Stimulated activated CD8-positive, alpha-beta memory T cell treated with anti-CD3 and anti-CD28 coated beads, Interleukin-7, amount 100 ng/mL, for 48 hours (primary cell): ENCODE measurements at regions not wholly inside any gene's neighbourhood (a gene's known extent, or its start where the extent isn't known, plus 50 kb on each side); places are given as distances from the start of the nearest gene placed in this dataset.

Experiments used
- DNase-seq, 2 donors: peaks; one replicate each; pipeline ENCODE4 v3.0.0-alpha.2; 2020; ENCODE audit warnings: low read depth in 1 of 2; ENCODE audit errors: extremely low read depth in 1 of 2

DNA sequence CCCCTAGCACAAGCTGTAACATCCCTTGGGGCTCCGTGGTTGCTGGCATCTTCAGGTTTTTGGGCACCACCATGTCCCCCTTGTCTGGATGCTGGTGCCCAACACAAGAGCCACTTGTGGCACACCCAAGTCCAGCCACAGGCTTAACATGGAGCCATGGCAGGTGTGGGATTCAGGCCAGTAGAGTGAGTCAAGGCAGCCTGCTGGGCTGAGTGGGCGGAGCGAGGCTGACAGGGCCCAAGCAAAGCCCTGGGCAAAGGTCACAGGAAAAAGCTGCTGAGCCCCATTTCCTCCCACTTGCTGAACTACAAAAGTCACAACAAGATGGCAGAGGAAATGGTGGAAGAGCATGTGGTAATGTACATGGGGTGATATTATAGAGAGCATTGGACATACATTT, 950.7 kb upstream of the FLRT2 start:
- DNase-seq = no peak

DNA sequence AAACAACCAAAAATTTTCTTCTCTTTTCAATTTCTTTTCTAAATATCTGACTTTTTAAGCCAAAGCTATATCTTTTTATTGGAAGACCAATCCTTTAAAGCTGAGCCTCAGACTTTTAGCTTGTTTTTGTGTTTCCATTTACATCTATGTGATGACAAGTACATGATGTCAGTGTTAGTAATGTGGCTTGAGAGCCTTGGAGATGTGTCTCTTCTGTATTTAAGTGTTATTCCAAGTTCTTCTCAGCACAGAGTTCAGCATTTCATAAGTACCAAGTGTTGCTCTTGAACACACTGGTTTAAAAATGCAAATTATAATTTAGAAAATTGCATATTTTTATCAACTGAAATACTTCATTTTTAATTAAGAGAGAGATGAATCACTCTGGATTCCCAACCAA, 948.9 kb upstream of the FLRT2 start:
- no peak for DNase-seq

DNA sequence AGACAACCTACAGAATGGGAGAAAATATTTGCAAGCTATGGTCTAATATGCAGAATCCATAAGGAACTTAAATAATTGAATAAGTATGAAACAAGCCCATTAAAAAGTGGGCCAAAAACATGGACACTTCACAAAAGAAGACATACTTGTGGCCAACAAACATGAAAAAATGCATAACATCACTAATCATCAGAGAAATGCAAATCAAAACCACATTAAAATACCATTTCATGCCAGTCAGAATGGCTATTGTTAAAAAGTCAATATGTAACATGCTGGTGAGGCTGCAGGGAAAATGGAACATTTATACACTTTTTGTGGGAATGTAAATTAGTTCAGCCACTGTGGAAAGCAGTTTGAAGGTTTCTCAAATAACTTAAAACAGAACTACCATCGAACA, 945.4 kb upstream of the FLRT2 start:
- DNase-seq = no peak

DNA sequence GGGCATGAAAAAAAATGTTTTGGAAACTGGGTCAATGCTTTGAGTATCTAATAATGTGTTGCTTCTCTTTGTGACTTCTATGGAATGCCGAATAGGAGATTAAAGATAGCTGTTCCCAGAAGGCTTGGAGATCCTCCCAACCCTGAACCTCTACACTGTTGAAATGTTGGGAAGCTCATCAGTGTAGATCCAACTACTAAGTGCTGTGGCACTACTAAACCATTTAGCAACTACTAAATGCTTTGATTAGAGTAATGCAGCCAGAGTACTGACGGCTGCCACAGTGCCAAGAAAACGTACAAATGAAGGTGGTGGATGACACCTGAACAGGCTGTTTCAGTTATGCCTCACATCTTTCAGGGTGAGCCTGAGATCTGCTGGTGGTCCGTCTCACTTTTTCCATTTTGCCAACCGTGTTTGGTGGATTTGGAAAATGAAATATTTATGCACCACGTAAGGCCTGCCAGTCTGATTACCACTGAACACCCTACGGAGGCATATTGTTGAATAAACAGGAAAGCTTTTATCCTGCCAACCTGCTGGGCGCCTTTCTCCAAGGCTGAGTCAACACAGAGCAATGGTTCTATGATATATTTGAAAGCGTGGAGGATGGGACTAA, 938.0 kb upstream of the FLRT2 start:
- no peak for DNase-seq

DNA sequence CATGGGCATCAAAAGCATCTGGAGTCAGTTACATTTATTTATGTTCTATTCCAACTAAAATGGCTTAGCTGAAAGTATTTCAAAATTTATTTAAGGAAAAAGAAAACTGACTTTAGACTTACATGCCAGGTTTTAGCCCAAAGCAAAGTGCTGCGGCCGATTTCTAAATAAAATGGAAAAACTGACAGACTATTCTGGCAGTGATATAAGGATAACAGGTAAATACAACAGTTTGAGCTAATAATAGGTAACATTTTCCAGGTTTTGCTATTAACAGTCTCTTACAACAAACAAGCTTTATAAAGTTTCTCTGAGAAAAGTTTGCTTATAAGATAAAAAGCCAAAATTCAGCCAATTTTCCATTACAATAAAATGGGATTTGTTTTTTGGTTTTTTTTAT, 937.2 kb upstream of the FLRT2 start:
- DNase-seq = no peak

DNA sequence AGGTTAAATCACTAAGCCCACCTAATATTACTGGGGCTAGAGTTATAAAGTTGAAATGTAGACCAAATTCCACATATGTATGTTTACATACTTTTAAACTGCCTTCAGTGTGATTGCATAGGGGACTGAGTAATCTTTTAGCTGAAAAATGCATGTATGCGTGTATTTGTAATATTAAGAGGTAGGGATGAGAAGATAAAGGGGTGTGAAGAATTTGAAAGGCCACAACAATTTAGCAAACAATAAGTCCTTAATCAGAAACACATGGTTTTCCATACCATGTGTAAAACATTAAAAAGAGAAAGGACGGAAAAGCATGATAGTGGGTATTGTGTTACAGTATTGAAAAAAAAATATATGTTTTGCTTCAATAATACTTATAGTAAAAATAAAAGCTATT, 919.9 kb upstream of the FLRT2 start:
- DNase-seq = no peak

DNA sequence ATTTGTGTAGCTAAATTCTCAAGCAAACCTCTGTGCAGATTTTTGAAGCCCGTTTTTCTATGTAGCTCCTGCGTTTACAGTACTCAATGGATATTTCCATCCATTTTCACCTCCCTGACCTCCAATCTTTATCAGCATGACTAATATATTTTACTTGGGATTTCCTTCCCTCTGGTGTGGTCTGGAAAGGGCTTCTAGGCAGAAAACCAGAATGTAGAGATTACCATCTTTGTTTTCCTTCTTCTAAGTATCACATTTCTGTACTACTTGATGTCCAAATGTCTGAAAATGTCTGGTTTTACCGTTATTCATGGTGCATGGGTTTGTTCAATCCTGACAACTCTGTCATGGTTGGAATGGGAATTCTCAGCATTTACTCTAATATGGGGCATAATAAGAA, 907.6 kb upstream of the FLRT2 start:
- no peak for DNase-seq

DNA sequence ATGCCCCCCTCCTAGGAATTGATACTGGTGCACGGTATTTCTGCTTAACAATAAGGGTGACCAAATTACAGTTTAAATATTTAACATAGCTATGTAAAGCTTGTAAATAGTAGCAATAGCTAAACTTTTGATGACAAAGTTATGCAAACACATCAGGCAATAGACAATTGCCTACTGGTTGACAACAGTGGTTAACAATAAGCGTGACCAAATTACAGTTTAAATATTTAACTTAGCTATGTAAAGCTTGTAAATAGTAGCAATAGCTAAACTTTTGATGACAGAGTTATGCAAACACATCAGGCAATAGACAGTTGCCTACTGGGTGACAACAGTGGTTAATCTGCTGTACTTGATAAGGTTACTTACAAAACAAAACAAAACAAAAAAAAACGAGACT, 886.5 kb upstream of the FLRT2 start:
- DNase-seq = no peak

DNA sequence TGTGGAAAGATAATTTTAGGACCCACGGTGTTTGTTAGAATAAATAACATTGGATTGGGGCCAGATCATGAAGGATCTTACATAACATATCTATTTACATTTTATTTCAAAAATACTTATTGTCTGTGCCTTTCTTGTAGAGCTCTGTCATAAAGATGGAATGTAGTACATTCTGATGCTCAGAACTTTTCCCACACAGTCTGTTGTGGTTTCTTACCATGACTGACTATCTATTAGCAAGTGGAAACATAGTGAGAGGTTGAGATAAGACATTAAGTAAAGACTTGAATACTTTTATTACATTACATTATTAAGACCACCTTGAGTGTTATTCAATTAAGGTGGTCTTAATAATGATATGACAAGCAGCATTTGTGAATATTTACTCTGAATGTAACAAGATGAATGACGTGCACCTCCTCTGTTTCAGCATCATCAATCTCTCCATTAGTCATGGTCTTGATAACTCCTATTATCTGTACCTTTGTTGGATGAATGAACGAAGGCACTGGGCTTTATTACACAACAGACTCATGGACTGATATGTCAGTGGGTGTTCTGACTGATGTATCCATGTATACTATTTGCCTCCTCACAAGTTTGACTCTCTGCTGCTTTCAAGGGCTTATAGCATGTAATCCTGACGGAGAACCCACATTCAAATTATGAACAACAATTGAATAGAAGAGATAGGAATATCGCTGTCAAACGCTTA, 883.0 kb upstream of the FLRT2 start:
- no peak for DNase-seq

DNA sequence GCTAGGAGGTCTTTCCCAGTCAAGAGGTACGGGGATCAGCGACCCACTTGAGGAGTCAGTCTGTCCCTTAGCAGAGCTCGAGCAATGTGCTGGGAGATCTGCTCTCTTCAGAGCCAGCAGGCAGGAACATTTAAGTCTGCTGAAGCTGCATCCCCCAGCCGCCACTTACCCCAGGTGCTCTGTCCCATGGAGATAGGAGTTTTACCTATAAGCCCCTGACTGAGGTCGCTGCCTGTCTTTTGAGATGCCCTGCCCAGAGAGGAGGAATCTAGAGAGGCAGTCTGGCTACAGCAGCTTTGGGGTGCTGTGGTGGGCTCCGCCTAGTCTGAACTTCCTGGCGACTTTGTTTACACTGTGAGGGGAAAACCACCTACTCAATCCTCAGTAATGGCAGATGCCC, 874.9 kb upstream of the FLRT2 start:
- DNase-seq = no peak

DNA sequence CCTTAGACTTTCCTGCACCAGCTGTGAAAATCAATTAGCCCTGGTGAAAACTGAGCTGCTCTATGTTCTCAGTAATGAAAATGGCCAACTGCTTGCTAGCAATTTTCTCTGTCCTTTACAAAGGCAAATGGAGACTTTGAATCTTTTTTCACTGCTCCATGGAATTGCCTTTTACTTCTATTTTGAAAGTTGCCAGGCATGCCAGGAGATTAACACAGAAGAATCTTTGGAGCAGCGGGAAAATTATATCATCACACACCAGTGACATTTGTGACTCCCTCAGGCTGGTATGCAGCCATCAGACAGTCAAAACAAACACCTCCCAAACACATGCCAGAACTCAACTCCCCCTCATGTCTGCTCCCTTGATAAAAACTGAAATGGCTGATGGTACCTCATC, 872.0 kb upstream of the FLRT2 start:
- DNase-seq = no peak

DNA sequence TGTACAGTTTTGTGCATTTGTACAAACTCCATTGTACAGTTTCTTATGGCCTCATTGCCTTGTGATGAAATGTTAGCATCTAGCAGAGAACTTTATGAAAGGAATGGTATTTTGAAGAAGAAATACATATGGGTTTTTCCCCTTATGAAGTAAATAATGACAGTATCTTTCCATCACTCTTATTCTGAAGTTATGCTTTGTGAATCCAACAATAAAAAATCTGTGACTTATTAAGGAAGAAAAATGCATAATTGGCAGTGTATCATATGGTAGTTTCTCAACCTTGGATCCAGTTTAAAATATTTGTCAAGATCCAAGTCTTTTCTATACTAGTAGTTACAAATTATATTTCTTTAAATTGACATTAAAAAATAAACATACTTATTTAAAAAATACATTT, 859.1 kb upstream of the FLRT2 start:
- DNase-seq = no peak

DNA sequence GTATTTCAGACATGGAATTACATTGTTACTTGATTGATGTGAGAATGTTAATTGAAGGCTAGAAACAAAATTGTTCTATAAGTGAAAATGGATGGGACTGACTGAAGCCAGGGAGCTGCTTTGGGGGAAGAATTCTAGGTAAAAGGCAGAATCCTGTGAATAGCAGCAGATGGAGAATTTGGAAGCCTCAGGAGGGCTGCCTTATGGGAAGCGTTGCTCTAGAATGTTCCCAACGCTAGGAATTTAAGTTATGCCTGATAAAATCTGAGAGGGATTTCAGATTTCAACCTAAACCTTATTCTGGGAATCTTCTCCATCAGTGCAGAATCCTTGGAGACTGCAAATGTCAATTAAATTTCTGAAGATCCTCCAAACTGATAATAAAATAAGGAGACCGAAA, 858.2 kb upstream of the FLRT2 start:
- DNase-seq = no peak

DNA sequence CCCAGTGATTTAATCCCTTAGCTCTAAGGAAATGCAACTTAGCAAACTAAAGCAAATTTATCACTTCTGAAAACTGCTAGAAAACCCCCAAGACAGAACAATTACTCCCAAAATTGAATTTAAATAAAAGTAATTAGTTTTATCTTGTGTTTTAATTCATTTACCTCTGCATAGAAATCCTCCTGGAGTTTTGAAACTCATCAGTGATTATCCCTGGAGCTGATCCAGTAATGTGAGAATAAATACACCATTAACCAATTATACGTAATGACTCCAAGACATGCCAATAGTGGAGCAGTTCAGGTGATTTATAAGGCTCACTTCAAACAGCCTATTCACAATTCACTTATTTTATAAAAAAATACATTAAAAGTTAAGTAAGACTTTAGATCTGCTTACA, 855.3 kb upstream of the FLRT2 start:
- no peak for DNase-seq

DNA sequence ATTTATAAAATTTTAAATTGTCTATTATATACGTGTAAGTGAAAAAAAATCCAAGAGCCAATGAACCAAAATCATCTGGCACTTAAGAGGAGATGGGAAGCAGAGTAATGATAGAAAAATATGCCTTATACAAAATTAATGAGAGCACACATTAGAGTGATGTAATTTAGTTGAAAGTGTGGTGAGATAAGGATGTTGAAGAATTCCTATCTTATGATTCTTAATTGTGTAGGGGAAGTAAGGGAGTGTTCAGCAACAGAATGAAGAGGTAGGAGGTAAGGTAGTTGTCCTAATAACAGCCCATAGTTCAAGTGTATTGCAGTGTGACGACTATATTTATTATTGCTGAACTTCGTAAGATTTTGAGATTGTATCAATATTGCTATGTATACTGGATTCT, 843.4 kb upstream of the FLRT2 start:
- no peak for DNase-seq

DNA sequence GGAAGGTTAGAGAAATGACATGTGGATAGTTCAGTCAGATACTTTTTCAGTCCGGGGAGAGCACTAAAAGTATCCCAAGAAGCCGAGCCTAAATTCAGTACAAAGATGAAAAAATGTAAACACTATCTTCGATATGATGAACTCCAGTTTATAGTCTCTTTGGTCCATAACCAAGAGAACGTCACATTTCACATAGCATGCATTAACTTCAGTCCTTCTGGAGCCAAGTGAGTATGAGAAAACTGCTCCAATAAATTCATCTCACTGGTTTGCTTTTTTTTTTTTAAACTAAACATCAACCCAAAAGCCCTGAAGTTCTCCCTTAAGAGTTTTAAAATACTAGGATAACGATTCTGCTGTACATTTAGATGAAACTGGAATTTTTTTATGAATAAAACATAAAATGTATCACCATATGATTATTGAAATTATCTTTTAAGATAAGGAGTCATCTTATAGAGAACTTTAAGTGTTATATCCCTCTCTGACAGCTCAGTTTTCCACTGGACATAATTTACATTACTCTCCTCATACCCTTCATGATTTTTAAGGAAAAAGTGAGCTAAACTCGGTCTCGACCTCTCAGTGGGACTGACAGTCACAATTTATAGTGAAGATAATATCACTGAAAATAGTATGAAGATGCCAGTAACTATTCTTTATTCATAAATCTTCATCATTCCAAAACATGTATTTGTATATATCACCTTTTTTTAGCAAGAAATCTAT, 841.5 kb upstream of the FLRT2 start:
- no peak for DNase-seq

DNA sequence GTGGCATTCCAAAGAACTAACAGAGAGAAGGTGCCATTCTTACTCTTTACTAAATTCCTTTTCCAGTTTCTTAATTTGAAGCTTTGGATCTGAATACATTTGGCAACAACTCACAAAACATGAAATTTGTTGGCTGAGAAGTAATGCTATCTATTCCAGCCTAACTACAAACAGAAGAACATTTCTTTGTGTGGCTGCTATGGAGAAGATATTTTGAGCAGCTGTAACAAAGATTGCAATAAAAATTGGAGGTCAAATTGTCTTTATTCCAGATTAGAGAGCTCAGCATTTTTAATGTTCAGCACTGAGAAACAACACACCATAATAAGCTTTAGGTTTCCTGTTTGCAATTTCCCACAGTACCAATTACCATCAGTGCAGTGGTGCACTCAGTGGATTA, 835.8 kb upstream of the FLRT2 start:
- DNase-seq = no peak

DNA sequence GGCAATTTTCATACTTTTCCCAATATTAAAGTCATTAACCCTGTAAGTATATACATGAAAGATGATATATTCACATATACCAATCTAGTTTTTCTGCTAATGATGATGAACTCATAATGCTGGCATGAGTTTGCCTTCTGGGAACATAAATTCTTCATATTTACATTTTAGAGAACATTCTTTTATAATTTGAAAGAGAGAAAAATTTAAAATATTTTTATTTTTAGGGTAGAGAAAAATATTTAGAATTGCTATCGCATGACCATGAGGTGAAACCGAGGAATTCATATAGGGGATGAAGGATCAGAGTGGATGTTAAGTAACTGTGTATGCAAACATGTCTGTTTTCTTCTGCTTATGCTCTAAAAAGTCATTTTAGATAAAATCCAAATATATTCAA, 825.3 kb upstream of the FLRT2 start:
- DNase-seq = no peak

DNA sequence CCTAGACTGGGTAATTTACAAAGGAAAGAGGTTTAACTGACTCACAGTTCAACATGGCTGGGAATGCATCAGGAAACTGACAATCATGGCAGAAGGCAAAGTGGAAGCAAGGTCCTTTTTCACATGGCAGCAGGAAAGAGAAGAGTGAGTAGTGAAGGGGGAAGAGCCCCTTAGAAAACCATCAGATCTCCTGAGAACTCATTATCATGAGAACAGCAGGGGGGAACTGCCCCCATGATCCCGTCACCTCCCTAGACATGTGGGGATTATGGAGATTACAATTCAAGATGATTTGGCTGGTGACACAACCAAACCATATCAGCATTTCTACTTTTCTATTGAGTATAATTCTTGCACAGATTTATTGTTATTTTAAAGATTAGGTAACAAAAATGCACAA, 822.1 kb upstream of the FLRT2 start:
- no peak for DNase-seq

DNA sequence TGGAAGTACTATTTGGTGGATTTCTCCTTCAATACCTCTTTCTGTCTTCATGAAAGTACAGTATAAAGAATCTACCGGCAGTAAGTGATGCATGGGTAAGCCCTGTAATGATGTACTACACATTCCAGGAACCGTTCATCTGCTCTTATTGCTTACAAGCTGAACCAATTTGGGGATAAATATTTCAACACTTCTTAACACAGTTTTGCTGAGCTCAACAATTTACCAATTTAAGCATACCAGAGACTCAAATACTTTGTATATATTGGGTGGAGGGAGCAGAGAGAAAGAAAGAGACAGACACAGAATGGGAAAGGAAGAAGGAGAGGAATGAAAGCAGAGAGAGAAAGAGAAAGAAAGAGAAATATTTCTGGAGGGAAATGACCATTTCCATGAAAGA, 821.1 kb upstream of the FLRT2 start:
- no peak for DNase-seq

DNA sequence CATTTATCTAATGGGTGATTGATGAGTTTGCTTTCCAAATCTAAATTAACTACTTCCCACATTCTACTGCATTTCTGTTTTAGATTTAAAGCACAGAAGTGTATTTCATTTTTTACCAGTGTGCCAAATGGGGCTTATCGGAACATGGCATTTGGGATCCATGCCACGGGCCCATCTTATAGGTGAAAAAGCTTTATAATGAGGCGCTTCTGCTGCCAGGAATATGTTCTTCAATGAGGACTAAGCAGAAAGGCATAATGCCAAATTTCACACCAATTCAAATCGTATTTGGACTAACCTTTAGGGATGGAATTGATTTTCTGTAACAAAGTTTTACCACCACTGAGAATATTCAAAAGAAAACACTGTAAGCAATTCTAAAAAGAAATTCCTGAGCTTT, 803.5 kb upstream of the FLRT2 start:
- DNase-seq = no peak

DNA sequence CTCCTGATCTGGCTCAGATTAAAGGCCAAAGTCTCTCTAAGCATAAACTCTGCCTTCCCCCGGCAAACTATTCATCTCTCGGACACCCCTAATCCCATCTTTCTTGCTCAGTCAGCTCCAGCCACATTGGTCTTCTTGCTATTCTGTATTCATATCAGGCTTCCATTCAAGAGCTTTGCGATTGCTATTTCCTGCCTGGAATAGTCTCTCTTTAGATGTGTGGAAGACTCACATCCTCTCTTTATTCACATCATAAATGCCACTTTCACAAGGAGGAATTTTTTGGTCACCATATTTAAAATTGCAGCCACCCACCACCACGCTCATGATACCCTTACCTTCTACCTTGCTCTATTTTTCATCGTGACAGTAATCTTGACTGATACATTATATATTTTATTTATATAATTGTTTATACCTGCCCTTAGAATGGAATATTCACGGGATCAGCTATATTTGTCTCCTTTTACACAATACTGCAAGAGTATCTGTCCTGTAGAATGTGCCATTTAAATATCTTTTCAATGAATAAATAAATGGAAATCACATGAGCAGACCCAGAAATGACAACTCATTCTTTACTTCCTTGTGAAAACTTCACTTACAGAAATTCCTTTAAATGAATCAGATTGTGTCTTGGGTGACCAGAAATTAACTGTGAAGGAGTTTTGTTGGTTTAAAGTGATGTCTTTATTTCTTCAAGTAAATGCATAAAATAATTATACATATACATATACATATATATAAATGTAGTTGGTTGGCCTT, 780.6 kb upstream of the FLRT2 start:
- no peak for DNase-seq
